ENCODE measurements at regions not wholly inside any gene's neighbourhood (a gene's known extent, or its start where the extent isn't known, plus 50 kb on each side); places are given as distances from the start of the nearest gene placed in this dataset.
"Not testable (repeated sequence)": the region's sequence is repeated elsewhere in the genome, so short reads cannot be mapped to it uniquely, and the experiment has no call there.

DNA sequence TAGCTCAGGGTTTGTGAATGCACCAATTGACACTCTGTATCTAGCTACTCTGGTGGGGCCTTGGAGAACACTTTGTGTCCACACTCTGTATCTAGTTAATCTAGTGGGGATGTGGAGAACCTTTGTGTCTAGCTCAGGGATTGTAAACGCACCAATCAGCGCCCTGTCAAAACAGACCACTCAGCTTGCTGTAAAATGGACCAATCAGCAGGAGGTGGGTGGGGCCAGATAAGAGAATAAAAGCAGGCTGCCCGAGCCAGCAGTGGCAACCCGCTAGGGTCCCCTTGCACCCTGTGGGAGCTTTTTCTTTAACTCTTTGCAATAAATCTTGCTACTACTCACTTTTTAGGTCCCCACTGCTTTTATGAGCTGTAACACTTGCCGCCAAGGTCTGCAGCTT is 115.6 kb upstream of the MBNL1 start:
- not testable (repeated sequence) for DNase-seq

GRCh38 chr3:152155246-152156020 is 113.3 kb upstream of the MBNL1 start:
- DNase-seq, result no peak

More for the DNA sequence above, 115.6 kb upstream of the MBNL1 start:
- H3K9me3 ChIP-seq (ENCODE audit: control insufficient read depth, low read length); H3K27me3 ChIP-seq (replicated peaks; ENCODE audit: control insufficient read depth, insufficient read depth, low read length, poor library complexity, severe bottlenecking); H3K4me3 ChIP-seq (ENCODE audit: insufficient read depth, low read depth, low read length, poor library complexity, severe bottlenecking); H3K27ac ChIP-seq (ENCODE audit: insufficient read depth, low read length, poor library complexity, severe bottlenecking); H3K36me3 ChIP-seq (ENCODE audit: control insufficient read depth, insufficient read depth, low read length); H3K4me1 ChIP-seq (ENCODE audit: control insufficient read depth, insufficient read depth, low read length, poor library complexity, severe bottlenecking): not testable (repeated sequence)

GRCh38 chr3:152156880-152157279 is 111.8 kb upstream of the MBNL1 start:
- no peaks in the 10 kb centered on the region for H3K36me3 ChIP-seq (ENCODE audit: control insufficient read depth, insufficient read depth, low read length)
- no peaks in the 10 kb centered on the region for H3K9me3 ChIP-seq (ENCODE audit: control insufficient read depth, low read length)
- no peak overlapping the region for H3K4me3 ChIP-seq (ENCODE audit: insufficient read depth, low read depth, low read length, poor library complexity, severe bottlenecking)
- no peak overlapping the region for H3K27ac ChIP-seq (ENCODE audit: insufficient read depth, low read length, poor library complexity, severe bottlenecking)
- H3K4me1 ChIP-seq (ENCODE audit: control insufficient read depth, insufficient read depth, low read length, poor library complexity, severe bottlenecking), result no peaks in the 10 kb centered on the region
- H3K27me3 ChIP-seq (replicated peaks; ENCODE audit: control insufficient read depth, insufficient read depth, low read length, poor library complexity, severe bottlenecking), result no peaks in the 10 kb centered on the region
- no peak for DNase-seq

More at GRCh38 chr3:152155246-152156020, 113.3 kb upstream of the MBNL1 start:
- H3K4me1 ChIP-seq (ENCODE audit: control insufficient read depth, insufficient read depth, low read length, poor library complexity, severe bottlenecking), result no peaks in the 10 kb centered on the region
- H3K27ac ChIP-seq (ENCODE audit: insufficient read depth, low read length, poor library complexity, severe bottlenecking), result no peak overlapping the region
- H3K9me3 ChIP-seq (ENCODE audit: control insufficient read depth, low read length), result no peaks in the 10 kb centered on the region
- no peaks in the 10 kb centered on the region for H3K27me3 ChIP-seq (replicated peaks; ENCODE audit: control insufficient read depth, insufficient read depth, low read length, poor library complexity, severe bottlenecking)
- no peak overlapping the region for H3K4me3 ChIP-seq (ENCODE audit: insufficient read depth, low read depth, low read length, poor library complexity, severe bottlenecking)
- H3K36me3 ChIP-seq (ENCODE audit: control insufficient read depth, insufficient read depth, low read length), result no peaks in the 10 kb centered on the region

GRCh38 chr3:152157337-152157736 is 111.4 kb upstream of the MBNL1 start:
- no peak for DNase-seq
- no peaks in the 10 kb centered on the region for H3K9me3 ChIP-seq (ENCODE audit: control insufficient read depth, low read length)
- no peaks in the 10 kb centered on the region for H3K36me3 ChIP-seq (ENCODE audit: control insufficient read depth, insufficient read depth, low read length)
- no peaks in the 10 kb centered on the region for H3K27me3 ChIP-seq (replicated peaks; ENCODE audit: control insufficient read depth, insufficient read depth, low read length, poor library complexity, severe bottlenecking)
- H3K27ac ChIP-seq (ENCODE audit: insufficient read depth, low read length, poor library complexity, severe bottlenecking), result no peak overlapping the region
- no peak overlapping the region for H3K4me3 ChIP-seq (ENCODE audit: insufficient read depth, low read depth, low read length, poor library complexity, severe bottlenecking)
- H3K4me1 ChIP-seq (ENCODE audit: control insufficient read depth, insufficient read depth, low read length, poor library complexity, severe bottlenecking), result no peaks in the 10 kb centered on the region

DNA sequence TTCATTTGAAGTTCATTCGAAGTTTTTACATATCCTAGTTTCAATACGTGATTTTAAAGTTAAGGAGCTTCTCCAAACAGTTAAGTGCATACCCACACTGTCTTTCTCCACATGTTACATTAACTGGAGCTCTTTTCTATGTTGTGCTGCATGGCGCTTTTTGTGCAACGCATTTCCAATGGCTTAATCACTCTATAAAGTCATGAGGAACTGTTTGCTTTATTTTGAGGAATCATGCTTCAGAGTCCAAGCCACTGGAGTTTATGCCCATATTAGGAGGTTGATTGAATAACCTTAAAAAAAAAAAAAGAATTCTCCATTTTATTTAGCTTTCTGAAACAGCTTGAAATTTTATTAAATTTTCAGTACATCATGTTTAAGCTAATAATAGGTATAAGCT is 109.4 kb upstream of the MBNL1 start:
- DNase-seq, result no peak
- Histone ChIP-seq H3K9me3 (ENCODE audit: control insufficient read depth, low read length) (no peaks in the 10 kb centered on the region), H3K4me3 (ENCODE audit: insufficient read depth, low read depth, low read length, poor library complexity, severe bottlenecking) (no peak overlapping the region), H3K27ac (ENCODE audit: insufficient read depth, low read length, poor library complexity, severe bottlenecking) (no peak overlapping the region), H3K27me3 (replicated peaks; ENCODE audit: control insufficient read depth, insufficient read depth, low read length, poor library complexity, severe bottlenecking) (no peaks in the 10 kb centered on the region), H3K4me1 (ENCODE audit: control insufficient read depth, insufficient read depth, low read length, poor library complexity, severe bottlenecking) (no peaks in the 10 kb centered on the region), H3K36me3 (ENCODE audit: control insufficient read depth, insufficient read depth, low read length) (no peaks in the 10 kb centered on the region)

DNA sequence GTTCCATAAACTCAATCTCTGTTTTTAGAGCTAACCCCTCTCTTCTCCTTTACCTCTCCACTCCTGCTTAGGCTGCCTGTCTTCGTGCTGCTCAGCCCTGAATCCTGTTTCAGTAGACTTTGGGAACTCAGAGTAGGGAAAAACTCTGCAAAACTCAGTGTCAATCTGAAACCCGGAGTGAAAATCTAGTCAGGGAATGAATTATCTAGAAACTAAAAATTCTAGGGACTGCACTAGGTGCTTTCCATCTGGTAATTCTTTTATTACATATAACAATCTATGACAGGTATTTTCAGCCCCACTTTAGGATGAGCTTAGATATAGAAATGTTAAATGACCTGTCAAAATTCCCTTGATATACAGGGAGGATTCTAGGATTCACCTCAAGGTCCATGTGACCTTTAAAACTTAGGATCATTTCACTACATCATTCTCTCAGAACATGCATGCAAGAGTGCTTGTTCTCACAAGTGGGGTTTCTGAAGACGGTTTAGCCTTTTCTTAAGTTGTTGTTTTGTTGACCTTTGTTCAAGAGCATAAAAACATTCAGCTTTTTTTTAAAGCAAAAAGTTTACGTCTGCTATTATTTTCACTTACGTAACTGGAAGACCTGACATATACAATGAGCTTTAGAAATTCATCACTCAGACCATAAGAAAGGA is 108.2 kb upstream of the MBNL1 start:
- H3K4me1 ChIP-seq (ENCODE audit: control insufficient read depth, insufficient read depth, low read length, poor library complexity, severe bottlenecking), result no peaks in the 10 kb centered on the region
- no peaks in the 10 kb centered on the region for H3K9me3 ChIP-seq (ENCODE audit: control insufficient read depth, low read length)
- no peaks in the 10 kb centered on the region for H3K27me3 ChIP-seq (replicated peaks; ENCODE audit: control insufficient read depth, insufficient read depth, low read length, poor library complexity, severe bottlenecking)
- H3K4me3 ChIP-seq (ENCODE audit: insufficient read depth, low read depth, low read length, poor library complexity, severe bottlenecking), result no peak overlapping the region
- no peak overlapping the region for H3K27ac ChIP-seq (ENCODE audit: insufficient read depth, low read length, poor library complexity, severe bottlenecking)
- no peak for DNase-seq
- H3K36me3 ChIP-seq (ENCODE audit: control insufficient read depth, insufficient read depth, low read length), result no peaks in the 10 kb centered on the region

GRCh38 chr3:152172460-152172859 is 96.3 kb upstream of the MBNL1 start:
- Histone ChIP-seq H3K4me1 (ENCODE audit: control insufficient read depth, insufficient read depth, low read length, poor library complexity, severe bottlenecking) (no peaks in the 10 kb centered on the region), H3K27me3 (replicated peaks; ENCODE audit: control insufficient read depth, insufficient read depth, low read length, poor library complexity, severe bottlenecking) (no peaks in the 10 kb centered on the region), H3K36me3 (ENCODE audit: control insufficient read depth, insufficient read depth, low read length) (no peaks in the 10 kb centered on the region), H3K9me3 (ENCODE audit: control insufficient read depth, low read length) (no peaks in the 10 kb centered on the region), H3K4me3 (ENCODE audit: insufficient read depth, low read depth, low read length, poor library complexity, severe bottlenecking) (no peak overlapping the region), H3K27ac (ENCODE audit: insufficient read depth, low read length, poor library complexity, severe bottlenecking) (no peak overlapping the region)
- no peak for DNase-seq

DNA sequence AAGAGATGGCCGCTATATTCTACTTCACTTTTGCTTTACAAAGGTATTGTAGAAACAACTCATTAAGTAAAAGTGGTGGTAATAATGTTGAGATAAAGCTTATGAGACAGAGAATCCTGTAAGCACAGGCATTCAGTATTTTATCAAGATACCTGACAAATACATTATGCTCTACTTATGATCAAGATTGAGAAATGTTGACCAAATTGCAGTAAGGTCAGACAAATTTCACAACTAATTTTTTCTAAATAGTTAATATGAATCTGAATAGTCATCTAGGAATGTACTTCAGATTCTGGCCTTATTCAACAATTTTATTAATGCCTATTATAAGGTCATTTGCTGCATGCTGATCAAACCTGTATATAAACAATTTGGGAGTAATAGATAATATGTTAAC is 95.1 kb upstream of the MBNL1 start:
- no peak overlapping the region for H3K27ac ChIP-seq (ENCODE audit: insufficient read depth, low read length, poor library complexity, severe bottlenecking)
- H3K9me3 ChIP-seq (ENCODE audit: control insufficient read depth, low read length), result no peaks in the 10 kb centered on the region
- H3K4me3 ChIP-seq (ENCODE audit: insufficient read depth, low read depth, low read length, poor library complexity, severe bottlenecking), result no peak overlapping the region
- H3K36me3 ChIP-seq (ENCODE audit: control insufficient read depth, insufficient read depth, low read length), result no peaks in the 10 kb centered on the region
- H3K27me3 ChIP-seq (replicated peaks; ENCODE audit: control insufficient read depth, insufficient read depth, low read length, poor library complexity, severe bottlenecking), result no peaks in the 10 kb centered on the region
- no peaks in the 10 kb centered on the region for H3K4me1 ChIP-seq (ENCODE audit: control insufficient read depth, insufficient read depth, low read length, poor library complexity, severe bottlenecking)
- no peak for DNase-seq

DNA sequence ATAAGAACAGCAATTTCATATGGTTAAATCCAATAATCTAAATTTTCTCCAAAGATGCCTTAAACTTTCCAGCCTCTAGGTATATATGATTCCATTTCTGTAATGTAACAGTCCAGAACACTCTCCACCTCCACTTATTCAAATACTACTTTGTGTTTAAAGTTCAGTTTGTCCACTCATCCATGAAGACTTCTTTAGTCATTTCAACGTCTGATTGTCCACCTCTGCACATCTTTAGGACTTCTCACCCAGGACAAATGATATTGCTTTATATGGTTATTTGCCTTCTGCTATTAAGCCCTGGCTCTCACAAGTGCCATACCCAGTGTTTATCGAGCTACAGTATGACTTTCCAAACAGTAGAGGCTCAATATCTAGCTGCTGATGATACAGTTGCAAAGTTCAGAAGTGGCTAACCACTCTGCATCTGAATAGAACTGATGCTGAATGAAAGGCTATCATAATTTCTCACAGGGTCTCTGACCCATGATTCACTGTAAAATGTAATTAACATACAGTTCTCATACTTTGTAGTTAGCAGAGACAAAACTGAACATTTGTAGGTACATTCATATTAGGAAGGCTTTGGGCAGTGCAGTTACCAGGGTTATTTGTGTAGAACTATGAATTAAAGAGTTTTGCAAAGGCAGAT is 93.7 kb upstream of the MBNL1 start:
- no peak for DNase-seq
- H3K9me3 ChIP-seq (ENCODE audit: control insufficient read depth, low read length), result no peaks in the 10 kb centered on the region

DNA sequence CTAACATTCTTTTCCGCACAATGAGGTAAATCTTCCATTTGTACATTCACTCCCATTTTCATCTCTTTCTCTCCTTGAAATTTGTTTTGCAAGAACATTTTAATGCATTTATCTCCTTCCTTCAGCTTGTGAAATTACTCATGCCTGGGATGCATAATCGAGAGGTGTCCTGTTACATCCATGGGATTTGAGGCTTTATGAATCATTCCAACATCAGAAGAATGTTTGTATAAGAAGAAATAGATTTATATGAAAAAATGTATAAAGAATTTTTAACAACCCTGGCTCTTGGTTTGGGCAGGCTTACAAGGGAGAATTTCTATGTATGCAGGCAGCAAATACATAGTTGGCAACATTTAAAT is 93.2 kb upstream of the MBNL1 start:
- no peak overlapping the region for H3K27ac ChIP-seq (ENCODE audit: insufficient read depth, low read length, poor library complexity, severe bottlenecking)
- no peak overlapping the region for H3K4me3 ChIP-seq (ENCODE audit: insufficient read depth, low read depth, low read length, poor library complexity, severe bottlenecking)
- DNase-seq, result no peak
- H3K4me1 ChIP-seq (ENCODE audit: control insufficient read depth, insufficient read depth, low read length, poor library complexity, severe bottlenecking), result no peaks in the 10 kb centered on the region
- H3K36me3 ChIP-seq (ENCODE audit: control insufficient read depth, insufficient read depth, low read length), result no peaks in the 10 kb centered on the region
- no peaks in the 10 kb centered on the region for H3K27me3 ChIP-seq (replicated peaks; ENCODE audit: control insufficient read depth, insufficient read depth, low read length, poor library complexity, severe bottlenecking)
- H3K9me3 ChIP-seq (ENCODE audit: control insufficient read depth, low read length), result no peaks in the 10 kb centered on the region

More for the DNA sequence above, 93.7 kb upstream of the MBNL1 start:
- no peak overlapping the region for H3K4me3 ChIP-seq (ENCODE audit: insufficient read depth, low read depth, low read length, poor library complexity, severe bottlenecking)
- no peaks in the 10 kb centered on the region for H3K4me1 ChIP-seq (ENCODE audit: control insufficient read depth, insufficient read depth, low read length, poor library complexity, severe bottlenecking)
- no peaks in the 10 kb centered on the region for H3K27me3 ChIP-seq (replicated peaks; ENCODE audit: control insufficient read depth, insufficient read depth, low read length, poor library complexity, severe bottlenecking)
- H3K27ac ChIP-seq (ENCODE audit: insufficient read depth, low read length, poor library complexity, severe bottlenecking), result no peak overlapping the region
- H3K36me3 ChIP-seq (ENCODE audit: control insufficient read depth, insufficient read depth, low read length), result no peaks in the 10 kb centered on the region

Measured in effector memory CD4-positive, alpha-beta T cell (primary cell).